RKO (cell line): ENCODE measurements at regions not wholly inside any gene's neighbourhood (a gene's known extent, or its start where the extent isn't known, plus 50 kb on each side); places are given as distances from the start of the nearest gene placed in this dataset.

Experiments
- DNase-seq: peaks from one replicate; pipeline ENCODE4 v3.0.0-alpha.2; 2016; ENCODE audit warnings: low spot score

DNA sequence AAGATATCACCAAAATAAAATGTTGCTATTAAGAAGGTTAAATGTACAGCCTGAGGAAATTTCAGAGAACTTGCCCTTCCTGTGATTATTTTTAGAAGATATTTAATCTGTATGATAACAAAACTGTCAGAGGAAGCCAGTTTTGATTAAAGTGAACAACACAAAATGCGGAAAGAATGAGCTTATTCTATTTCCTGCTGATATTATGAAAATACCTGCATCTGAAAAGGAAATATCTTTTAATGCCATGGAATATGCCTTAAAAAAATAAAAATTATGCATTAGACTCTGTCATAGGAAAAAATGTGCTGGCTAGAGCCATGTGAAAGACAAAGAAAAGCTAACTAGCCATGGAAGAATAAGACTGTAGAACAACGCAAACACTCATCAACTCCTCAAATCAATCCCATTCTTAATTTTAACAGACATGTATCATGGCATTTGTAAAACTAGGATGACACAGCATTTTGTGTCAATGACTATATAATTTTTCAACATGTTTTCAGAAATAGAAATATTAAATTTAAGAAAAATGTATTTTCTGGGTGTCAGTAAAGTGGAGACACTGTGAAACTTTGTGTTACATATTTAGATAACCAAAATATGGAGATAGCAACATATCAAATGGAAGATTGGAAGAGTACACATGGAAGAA lies 1768.2 kb downstream of the SUCLG1 start:
- DNase-seq, result no peak

DNA sequence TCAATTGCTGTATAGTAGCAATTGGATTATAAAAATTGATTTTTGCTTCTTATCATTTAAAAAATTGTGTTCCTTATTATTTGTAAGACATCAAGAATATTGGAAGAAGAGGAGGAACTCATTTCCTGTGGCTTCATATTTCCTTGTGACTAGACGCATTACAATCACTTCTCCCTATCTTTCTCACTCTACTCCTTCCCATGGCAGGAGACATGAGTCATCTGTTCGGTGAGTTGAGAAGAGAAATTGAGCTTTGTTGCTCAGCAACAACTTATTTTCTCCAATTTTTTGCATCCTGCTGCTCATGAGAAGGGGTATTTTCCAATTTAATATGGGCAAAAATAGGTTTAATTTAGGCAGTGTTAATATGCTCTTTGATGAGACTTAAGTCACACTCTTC lies 1783.9 kb downstream of the SUCLG1 start:
- DNase-seq, result peak; percentile 24

DNA sequence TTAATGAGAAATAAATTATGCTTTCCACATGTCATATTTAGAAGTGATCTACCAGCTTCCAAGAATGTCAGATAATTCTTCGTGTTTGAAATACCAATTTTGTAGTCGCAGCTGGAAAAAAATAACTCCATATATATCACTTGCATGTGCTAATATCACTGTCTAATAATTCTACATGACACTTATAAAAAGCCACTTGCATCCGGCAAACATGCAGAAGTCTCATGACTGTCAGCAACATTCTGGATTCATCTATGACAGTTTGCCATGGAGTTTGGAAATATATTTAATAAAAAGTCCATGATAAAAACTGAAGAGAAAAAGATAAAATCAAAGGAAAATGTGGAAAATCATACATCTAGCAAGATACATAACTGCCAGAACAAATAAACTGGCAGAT lies 1784.4 kb downstream of the SUCLG1 start:
- no peak for DNase-seq

DNA sequence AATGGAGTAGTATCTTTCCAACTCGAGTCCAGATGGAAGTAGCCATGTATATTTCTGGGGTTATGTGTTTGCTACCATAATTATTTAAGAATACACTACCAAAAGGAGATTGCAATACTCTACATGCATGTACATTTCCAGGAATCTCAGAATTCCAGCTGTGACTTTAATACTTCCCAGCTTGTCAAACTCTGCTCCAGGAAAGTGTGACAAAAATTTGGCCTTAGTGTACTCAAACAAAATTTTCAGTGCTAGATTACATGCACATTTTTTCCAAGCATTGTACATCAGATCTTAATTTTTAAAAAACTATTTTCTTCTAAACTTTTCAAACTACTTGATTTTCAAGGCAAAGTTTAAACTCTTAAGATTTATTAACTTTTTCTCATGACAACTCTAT lies 1791.6 kb downstream of the SUCLG1 start:
- DNase-seq, result no peak

DNA sequence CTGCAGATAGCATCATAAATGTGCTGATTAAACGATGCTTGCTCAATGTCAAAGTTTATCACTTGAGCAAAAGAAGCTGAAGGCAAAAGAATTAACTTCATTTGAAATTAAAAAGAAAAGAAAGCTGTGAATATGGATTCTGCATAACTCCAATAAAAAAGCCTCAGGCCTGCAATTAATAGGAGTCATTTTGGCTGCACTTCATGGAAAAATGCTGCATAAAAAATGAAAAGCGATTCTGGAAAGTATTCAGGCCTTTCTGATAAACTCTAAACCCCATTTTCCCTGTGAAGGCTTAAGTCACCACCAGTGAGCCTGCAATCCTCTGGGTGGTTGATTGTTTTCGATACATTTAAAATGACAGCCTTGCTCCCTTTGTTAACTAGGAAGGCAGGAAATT lies 1793.4 kb downstream of the SUCLG1 start:
- no peak for DNase-seq

DNA sequence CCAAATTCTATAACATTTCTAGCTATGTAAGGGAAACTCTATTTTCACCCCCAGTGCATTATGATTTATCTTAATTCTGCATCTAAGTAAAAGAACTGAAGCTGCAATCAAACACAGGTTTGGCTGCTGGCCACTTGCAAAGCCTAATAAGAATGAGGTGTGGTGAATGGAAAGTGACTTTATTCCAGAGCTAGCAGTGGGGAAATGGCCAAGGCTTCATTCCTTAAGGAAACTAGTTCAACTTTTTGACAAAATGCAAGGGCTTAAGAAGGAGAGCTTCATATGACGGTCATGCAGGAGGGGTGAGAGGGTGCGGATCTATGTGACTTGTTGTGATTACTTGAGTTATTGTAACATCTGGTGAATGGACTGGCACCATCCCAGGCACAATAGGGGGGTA lies 1802.0 kb downstream of the SUCLG1 start:
- DNase-seq, result no peak

DNA sequence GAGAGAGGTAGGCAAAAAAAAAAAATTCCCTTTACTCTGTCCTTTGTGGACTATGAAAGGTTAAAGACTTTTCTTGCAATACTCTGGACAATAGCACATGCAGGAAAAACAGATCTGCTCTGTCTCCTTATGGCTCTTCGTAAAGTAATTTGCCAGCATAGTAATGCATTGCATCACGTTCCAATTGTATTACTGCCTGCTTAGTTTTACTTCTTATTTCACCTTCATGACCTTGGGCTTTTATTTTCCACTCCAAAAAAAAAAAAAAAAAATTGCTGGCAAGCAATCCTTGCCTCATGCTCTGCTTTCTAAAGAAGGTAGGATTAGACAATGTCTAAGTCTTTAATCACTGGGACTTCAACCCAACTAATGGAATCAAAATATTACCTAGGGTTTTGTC lies 1802.7 kb downstream of the SUCLG1 start:
- DNase-seq, result no peak

DNA sequence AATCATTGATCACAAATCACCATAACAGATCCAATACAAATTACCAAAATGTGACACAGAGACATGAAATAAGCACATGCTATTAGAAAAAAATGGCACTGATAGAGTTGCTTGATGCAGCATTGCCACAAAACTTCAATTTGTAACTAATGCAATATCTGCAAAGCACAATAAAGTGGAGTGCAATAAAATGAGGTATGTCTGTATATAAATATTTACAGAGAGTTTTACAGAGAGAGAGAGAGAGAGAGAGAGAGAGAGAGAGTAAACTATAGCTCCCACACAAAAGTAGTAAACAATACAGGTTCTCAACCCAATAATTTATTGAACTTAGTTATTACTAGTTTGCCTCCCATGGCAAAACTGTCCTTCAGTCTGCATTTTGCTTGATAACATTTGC lies 1807.0 kb downstream of the SUCLG1 start:
- no peak for DNase-seq

DNA sequence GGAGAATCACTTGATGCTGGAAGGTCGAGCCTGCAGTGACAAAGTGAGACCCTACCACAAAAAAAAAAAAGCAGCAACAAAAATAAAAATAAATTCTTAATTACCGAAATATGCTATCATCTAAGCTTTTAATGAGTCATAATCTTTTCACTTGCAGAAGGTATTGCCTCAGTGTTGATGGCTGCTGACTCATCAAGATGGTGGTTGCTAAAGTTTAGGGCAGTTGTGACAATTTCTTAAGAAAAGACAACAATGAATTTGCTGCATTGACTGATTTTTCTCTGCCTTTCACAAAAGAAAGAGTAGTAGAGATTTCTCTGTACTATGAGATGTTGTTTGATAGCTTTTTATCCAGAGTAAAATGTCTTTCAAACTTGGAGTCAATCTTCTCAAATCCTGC lies 1809.0 kb downstream of the SUCLG1 start:
- no peak for DNase-seq

DNA sequence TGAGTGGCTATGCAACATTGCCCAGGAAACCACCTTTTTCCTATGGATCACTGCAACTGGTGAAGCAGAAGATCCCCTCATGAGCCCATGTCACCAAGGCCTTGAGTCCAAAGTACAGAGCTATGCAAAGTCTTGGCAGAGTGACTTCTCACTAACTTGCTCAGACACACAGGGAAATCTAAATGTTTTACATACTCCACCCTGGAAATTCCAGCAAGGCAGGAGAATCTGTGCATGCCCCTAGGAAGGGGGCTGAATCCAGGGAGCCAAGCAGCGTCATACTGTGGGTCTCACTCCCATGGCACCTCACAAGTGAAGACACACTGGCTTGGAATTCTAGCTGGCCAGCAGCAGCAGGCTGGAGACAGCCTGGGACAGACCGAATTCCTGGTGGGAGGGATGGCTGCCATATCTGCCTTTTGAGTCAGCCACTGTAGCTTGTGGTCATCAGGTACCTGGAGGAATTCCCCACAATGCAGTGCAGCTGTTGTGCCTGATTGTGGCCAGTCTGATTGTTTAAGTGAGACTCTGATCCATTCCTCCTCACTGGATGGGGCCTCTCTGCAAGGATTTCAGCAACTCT lies 1817.4 kb downstream of the SUCLG1 start:
- no peak for DNase-seq

DNA sequence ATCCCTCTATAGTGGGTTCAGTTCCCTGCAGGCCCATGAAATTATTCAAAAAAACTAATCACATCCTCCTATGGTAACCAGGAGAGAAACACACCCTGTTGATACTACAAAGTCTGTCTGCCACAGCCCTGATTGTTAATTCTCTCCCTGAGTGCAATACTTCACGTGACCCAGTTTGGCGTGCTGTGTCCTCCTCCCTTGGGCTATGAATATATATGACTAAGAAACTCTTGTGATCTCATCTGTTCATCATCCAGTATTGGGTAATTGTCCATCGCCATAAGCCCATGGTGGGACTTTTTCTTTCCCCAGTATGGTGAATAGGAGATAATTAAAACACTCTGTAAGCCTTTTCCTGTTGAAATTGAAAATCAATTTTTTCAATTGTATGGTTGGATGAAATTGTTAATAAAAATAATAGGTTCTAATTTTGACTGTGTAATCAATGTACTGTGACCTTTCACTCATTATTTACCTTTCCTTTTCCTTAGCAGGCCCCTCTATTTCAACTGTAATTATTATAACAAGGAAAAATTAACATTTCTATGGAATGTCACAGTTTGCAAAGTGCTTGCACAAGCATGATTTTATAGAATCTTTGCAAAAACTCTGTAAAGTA lies 1822.6 kb downstream of the SUCLG1 start:
- DNase-seq, result peak; percentile 30

DNA sequence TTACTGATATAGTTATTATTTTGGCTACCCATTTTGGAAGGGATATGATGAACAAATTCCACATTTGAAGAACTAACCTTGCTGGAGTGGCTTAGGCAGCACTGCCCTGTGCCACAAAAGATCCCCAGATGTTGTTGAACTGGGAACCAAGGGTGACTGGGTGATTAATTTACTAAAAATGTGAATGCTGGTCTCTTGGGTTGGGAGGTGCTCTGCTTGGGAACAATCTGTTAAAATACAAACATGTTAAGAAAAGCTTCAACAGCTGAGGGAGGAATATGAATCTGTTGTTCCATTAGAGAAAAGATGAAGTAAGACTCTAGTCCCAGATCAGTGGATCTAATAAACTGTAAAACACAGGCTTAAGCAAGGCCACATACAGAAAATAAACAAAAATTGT lies 1860.1 kb downstream of the SUCLG1 start:
- DNase-seq, result no peak

DNA sequence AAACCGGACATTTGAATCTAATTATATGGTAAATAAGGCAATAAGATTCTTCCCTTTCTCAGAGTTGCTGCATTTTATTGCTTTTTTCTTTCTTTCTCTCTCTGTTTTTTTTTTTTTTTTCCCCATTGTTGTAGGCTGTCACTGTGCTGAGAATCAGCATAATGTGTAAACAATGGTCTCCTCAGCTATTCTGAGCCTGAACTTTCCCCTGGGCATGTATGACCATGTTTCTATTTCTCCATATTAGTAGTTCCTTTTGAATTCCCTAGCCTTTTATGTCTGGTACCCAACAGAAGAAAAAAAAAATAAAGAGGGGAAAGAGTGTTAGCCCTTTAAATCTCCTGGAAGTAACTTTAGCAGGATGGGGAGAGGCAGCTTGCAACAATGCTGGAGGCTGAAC lies 1862.5 kb downstream of the SUCLG1 start:
- DNase-seq, result no peak

DNA sequence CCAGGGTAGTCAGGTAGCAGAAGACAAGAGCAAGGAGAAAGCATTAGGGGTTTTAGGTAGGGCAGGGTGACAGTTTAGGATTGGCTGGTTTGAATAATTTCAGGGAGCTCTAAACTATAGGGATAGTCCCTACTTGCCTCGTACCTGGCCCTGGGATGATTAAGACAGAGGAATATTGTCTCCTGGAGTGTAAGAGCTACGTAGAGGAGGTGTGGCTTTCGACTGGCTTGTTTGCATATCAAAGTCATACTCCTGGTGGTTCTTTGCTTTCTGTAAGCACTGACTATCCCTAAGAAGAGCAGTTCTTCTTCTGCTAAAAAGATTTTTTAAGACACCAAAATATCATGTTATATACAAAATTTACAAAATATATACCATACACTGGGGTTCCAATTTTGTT lies 1867.4 kb downstream of the SUCLG1 start:
- DNase-seq, result no peak

DNA sequence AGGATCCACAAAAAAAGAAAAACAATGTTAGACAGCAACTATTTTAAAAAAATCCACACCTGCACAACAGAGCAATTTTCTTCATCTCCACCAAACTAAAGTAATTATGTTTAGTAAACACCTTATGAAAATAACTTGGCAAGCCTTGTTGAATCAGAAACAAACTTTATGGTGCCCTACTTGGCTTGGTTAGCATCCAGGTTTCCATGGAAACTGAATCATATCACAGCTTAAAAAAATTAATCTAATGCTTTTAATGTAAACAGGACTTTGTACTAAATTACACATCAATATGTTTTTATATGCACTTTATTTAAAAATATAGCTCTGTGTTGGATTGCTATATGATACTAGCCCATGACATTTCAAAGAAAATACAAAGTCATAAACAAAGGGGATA lies 1882.4 kb downstream of the SUCLG1 start:
- no peak for DNase-seq

DNA sequence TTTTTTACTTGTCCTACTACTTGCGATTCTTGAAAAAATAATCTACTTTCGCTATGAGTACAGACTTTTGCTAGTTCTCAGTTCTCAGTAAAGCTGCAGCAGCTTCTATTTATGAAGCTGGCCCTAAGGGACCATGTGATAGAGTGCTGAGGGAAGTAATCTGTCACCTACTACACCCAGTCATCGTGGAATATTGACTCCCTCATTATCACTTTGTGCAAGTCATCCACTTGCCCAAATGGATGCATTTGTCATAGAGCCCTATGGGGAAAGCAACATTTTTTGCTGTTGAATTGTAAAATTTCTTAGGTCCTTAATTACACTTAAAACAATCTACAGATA lies 1919.8 kb downstream of the SUCLG1 start:
- no peak for DNase-seq

DNA sequence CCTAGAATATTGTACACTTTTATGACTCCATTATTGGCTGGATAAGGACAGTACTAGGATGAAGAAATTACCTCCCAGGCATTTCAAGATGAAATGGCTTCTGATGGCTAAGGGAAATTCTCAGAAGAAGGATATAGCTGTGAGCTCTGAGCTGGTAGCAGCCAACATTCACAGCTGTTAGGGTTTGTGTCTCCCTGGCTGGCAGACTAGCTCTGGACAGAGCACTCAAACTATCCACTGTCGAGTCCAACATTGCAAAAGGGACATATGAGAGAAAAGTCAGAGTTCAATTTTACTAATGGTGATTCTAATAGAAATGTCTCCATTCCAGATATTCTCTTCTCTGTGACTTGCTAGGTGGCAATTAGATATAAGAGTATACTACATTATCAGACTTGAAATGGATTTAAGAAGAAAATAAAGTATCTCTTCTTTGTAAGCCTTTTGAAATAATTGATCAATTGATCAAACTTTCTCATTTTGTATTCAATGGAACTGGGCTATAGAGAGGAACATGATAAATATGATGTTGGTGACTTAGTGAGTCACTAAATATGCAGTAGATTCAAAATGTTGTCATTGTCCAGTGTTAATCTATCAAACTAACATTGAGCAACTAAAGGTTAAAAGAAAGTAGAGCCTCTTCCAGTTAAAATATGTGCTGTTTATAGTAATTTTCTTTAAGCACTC lies 1920.3 kb downstream of the SUCLG1 start:
- no peak for DNase-seq

DNA sequence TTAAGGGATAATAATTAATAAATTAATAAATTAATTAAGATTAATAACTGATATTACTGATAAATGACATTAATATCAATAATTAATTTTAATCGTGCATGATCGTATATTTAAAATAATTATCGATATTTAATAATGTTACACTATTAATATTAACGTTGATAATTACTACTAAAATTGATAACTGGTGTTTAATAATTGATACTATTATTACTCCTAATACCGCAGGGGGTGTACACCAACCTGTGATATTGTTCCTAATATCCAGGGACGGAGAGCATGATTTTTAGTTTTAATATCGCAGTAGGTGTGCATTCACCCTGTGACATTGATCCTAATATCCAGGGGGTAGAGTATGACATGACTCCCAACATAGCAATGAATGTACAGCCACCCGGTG lies 1930.8 kb downstream of the SUCLG1 start:
- DNase-seq, result no peak

DNA sequence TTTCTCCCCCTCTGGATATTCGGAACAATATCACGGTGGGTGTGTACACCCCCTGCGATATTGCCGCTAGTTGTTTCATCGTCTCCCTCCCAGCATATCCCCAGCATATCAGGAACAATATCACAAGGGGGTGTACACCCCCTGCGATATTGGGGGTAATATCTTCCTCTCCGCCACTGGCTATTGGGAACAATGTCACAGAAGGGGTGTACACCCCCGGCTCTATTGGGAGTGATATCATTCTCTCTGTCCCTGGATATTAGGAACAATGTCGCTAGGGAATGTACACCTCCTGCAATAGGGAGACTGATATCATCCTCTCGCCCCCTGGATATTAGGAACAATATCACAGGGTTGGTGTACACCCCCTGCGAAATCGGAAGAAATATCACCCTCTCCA lies 1932.0 kb downstream of the SUCLG1 start:
- DNase-seq, result no peak

DNA sequence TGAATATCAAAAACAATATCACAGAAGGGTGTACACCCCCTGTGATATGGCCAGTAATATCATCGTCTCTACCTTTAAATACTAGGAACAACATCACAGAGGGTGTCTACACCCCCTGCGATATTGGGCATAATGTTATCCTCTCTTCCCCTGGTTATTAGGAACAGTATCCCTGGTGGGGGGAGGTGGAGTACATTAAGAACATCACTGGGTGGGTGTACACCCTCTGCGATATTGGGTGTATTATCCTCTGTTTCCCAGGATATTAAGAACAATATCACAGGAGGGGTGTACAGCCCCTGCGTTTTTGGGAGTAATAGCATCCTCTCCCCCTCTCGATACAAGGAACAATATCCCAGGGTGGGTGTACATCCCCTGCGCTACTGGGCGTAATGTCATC lies 1932.8 kb downstream of the SUCLG1 start:
- DNase-seq, result no peak

DNA sequence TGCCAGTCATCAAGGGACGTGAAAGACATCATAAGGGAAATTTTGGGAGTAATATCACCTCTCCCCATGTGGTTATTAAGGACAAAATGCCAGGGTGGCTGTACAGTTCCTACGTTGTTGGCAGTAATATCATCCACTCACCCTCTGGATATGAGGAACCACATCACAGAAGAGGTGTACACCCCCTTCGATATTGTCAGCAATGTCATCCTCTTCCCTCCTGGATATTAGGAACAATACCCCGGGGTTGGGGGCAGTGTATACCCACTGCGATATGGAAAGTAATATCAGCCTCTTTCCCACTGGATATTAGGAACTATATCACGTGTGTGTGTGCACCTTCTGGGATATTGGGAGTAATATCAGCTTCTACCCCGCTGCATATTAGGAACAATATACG lies 1933.3 kb downstream of the SUCLG1 start:
- no peak for DNase-seq

DNA sequence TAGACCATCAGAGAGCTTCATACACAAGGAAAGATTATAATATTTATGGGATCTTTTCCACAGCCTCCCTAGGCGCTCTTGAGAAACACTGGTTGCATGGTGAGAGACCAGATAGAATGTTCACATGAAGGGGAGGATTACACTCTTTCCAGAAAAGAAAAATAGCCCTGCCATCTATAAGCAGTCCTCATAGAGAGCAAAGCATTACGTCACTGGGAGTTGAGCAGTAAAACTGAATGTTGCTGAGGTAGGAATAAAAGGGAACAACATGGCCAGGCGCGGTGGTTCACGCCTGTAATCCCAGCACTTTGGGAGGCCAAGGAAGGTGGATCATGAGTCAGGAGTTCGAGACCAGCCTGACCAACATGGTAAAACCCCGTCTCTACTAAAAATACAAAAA lies 1934.3 kb downstream of the SUCLG1 start:
- no peak for DNase-seq

DNA sequence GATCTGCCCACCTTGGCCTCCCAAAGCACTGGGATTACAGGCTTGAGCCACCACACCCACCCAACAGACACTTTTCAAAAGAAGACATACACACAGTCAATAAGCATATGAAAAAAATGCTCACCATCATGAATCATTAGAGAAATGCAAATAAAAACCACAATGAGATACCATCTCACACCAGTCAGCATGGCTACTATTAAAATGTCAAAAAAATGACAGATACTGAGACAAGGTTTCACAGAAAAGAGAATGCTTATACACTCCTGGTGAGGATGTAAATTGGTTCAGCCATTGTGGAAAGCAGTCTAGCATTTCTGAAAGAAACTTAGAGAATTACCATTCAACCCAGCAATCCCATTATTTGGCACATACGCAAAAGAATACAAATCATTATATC lies 1947.2 kb downstream of the SUCLG1 start:
- DNase-seq, result no peak

DNA sequence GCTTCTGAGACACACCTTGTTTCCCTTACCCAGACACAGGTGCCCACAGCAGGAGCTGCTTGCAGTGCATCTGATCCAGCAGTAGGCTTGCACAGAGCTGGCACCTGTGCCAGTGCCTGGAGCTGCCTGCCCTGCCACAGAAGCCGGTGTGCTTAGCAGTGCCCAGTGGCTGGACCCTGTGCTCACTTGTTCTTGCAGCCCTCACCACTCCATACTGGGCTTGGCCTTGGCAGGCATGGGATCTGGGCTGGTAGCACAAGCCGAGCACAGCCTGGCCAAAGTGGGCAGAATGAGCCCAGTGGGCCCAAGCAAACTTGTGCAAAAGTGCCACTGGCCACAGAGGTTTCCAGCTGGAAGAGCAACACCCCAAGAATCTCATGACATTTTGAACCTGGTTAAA lies 1950.4 kb downstream of the SUCLG1 start:
- no peak for DNase-seq
